AG04450 (cell line): ENCODE measurements at regions not wholly inside any gene's neighbourhood (a gene's known extent, or its start where the extent isn't known, plus 50 kb on each side); places are given as distances from the start of the nearest gene placed in this dataset.

Experiments
- CTCF ChIA-PET: fragments of 300-600, 350-600 bp; formaldehyde crosslinking; extraction: SDS; loops from one replicate; lab custom pipeline; 2022; ENCODE audit warnings: antibody characterized with exemption, inconsistent platforms; lab: Charles Lee
- POLR2A ChIA-PET: fragments of 350-600 bp; formaldehyde crosslinking; extraction: SDS; loops from one replicate; lab custom pipeline; 2021; ENCODE audit warnings: antibody characterized with exemption, inconsistent platforms; lab: Yijun Ruan, JAX
- DNase-seq: peaks from one replicate; pipeline ENCODE4 v3.0.0-alpha.2; 2011; ENCODE audit warnings: low read depth, low spot score
- H3K27ac ChIP-seq: one replicate; pipeline ENCODE4 v1.5.1; 2012; ENCODE audit warnings: low read depth, low read length, control low read depth
- H3K27me3 ChIP-seq: one replicate; pipeline ENCODE4 v1.6.0; 2012; ENCODE audit warnings: low read length; ENCODE audit not compliant: control insufficient read depth, insufficient read depth
- H3K4me3 ChIP-seq: 2 replicates; pipeline ENCODE4 v1.5.1; 2011; ENCODE audit warnings: mild to moderate bottlenecking, low read depth, low read length, control low read depth
- H3K9me3 ChIP-seq: 2 replicates; pipeline ENCODE4 v1.5.1; 2012; ENCODE audit warnings: low read length; ENCODE audit not compliant: control insufficient read depth, insufficient read depth
- TF ChIP-seq, protein P1 (sequence below): IDR thresholded peaks from 2 replicates; pipeline ENCODE4 v1.5.1; 2011; ENCODE audit warnings: low read depth, low read length, control low read depth, inconsistent platforms

- Histone ChIP-seq H3K4me3 (no peak overlapping the region), H3K27ac (no peak overlapping the region), H3K27me3 (no peaks in the 10 kb centered on the region), H3K9me3 (no peaks in the 10 kb centered on the region)
- DNase-seq: no peak
- POLR2A ChIA-PET: no interaction called here
- CTCF ChIA-PET: no interaction called here
- TF ChIP-seq, protein P1, sequence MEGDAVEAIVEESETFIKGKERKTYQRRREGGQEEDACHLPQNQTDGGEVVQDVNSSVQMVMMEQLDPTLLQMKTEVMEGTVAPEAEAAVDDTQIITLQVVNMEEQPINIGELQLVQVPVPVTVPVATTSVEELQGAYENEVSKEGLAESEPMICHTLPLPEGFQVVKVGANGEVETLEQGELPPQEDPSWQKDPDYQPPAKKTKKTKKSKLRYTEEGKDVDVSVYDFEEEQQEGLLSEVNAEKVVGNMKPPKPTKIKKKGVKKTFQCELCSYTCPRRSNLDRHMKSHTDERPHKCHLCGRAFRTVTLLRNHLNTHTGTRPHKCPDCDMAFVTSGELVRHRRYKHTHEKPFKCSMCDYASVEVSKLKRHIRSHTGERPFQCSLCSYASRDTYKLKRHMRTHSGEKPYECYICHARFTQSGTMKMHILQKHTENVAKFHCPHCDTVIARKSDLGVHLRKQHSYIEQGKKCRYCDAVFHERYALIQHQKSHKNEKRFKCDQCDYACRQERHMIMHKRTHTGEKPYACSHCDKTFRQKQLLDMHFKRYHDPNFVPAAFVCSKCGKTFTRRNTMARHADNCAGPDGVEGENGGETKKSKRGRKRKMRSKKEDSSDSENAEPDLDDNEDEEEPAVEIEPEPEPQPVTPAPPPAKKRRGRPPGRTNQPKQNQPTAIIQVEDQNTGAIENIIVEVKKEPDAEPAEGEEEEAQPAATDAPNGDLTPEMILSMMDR: no peak
Observed at GRCh38 chr17:79438546-79439334, 172.1 kb downstream of the RBFOX3 start.

DNA sequence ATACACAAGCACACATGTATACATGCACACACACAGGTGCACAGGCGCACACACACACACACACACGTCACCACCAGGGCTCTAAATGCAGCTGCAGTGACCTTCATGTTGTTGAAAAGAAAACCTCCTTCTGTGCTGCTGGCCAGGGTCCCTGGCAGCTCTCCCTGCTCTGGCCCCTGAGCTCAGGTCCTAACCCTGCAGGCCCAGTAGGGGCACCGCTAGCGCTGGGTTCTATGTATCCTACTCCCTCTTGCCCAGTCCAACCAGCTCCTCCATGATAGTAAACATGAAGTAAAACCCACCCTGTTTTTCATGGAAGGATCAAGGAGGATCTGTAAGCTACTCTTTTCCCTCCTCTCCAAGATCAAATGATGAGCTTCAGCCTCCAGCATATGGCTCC is 172.8 kb downstream of the RBFOX3 start:
- Histone ChIP-seq H3K27ac (no peak overlapping the region), H3K4me3 (no peak overlapping the region), H3K27me3 (no peaks in the 10 kb centered on the region), H3K9me3 (no peaks in the 10 kb centered on the region)
- ChIA-PET CTCF (no interaction called here), POLR2A (no interaction called here)
- TF ChIP-seq, protein P1: no peak
- no peak for DNase-seq

GRCh38 chr17:79437081-79437480 is 173.8 kb downstream of the RBFOX3 start:
- H3K27me3 ChIP-seq: no peaks in the 10 kb centered on the region
- H3K4me3 ChIP-seq: no peak overlapping the region
- H3K27ac ChIP-seq: no peak overlapping the region
- TF ChIP-seq, protein P1: no peak
- POLR2A ChIA-PET: no interaction called here
- DNase-seq: no peak
- no peaks in the 10 kb centered on the region for H3K9me3 ChIP-seq
- CTCF ChIA-PET: no interaction called here

- H3K9me3 ChIP-seq: no peaks in the 10 kb centered on the region
- no peak overlapping the region for H3K4me3 ChIP-seq
- H3K27ac ChIP-seq: no peak overlapping the region
- TF ChIP-seq, protein P1: no peak
- POLR2A ChIA-PET: no interaction called here
- DNase-seq: no peak
- H3K27me3 ChIP-seq: no peaks in the 10 kb centered on the region
- CTCF ChIA-PET: no interaction called here
Observed at GRCh38 chr17:79435962-79436361, 174.9 kb downstream of the RBFOX3 start.

DNA sequence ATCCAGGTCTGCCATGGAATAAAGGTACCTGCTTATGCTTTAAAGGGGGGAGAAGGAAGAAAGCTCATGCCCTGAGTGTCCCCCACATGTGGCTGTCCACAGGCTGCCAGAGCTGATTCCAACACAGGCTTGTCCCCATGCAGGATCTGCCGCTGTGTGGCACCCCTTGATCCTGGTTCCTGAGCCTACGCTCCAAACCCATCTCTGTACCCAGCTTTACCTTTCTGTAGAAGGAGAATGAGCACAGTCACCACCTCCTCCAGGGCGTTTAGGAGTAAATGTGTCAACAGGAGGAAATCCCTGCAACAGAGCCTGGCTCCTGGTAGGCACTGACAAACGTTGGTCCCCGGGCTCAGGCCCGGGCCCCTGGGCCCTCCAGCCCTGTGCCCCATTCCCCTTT is 175.6 kb downstream of the RBFOX3 start:
- CTCF ChIA-PET: no interaction called here
- Histone ChIP-seq H3K4me3 (no peak overlapping the region), H3K27me3 (no peaks in the 10 kb centered on the region), H3K9me3 (no peaks in the 10 kb centered on the region), H3K27ac (no peak overlapping the region)
- no peak for DNase-seq
- POLR2A ChIA-PET: no interaction called here
- TF ChIP-seq, protein P1: no peak
